Astrocyte (in vitro differentiated cells and primary cell): ENCODE measurements at regions not wholly inside any gene's neighbourhood (a gene's known extent, or its start where the extent isn't known, plus 50 kb on each side); places are given as distances from the start of the nearest gene placed in this dataset.

Experiments used
- DNase-seq: peaks from one replicate; pipeline ENCODE4 v3.0.0-alpha.2; 2010; ENCODE audit warnings: low read depth
- FAIRE-seq: peaks from 2 replicates; lab custom pipeline; 2011; peaks lifted over from hg19 to GRCh38; lab: Jason Lieb, UNC
- H2AFZ ChIP-seq: 2 replicates; pipeline ENCODE4 v1.6.0; 2012; ENCODE audit warnings: low read depth, low read length, inconsistent platforms
- H3K27ac ChIP-seq: 2 replicates; pipeline ENCODE4 v1.5.1; 2011; ENCODE audit warnings: low read depth, low read length, inconsistent platforms
- H3K27me3 ChIP-seq: 2 replicates; pipeline ENCODE4 v1.6.0; 2011; ENCODE audit warnings: low read length, inconsistent platforms; ENCODE audit not compliant: insufficient read depth
- H3K36me3 ChIP-seq: 2 replicates; pipeline ENCODE4 v1.5.1; 2011; ENCODE audit warnings: low read length, inconsistent platforms; ENCODE audit not compliant: insufficient read depth
- H3K4me1 ChIP-seq: 2 replicates; pipeline ENCODE4 v1.5.1; 2011; ENCODE audit warnings: low read length, inconsistent platforms; ENCODE audit not compliant: insufficient read depth
- H3K4me2 ChIP-seq: 2 replicates; pipeline ENCODE4 v1.6.0; 2012; ENCODE audit warnings: low read length, inconsistent platforms
- H3K4me3 ChIP-seq: 2 replicates; pipeline ENCODE4 v1.5.1; 2011; ENCODE audit warnings: low read depth, mild to moderate bottlenecking, low read length, inconsistent platforms; ENCODE audit not compliant: insufficient read depth
- H3K79me2 ChIP-seq: 2 replicates; pipeline ENCODE4 v1.6.0; 2012; ENCODE audit warnings: mild to moderate bottlenecking, low read length, inconsistent platforms; ENCODE audit not compliant: insufficient read depth
- H3K9ac ChIP-seq: 2 replicates; pipeline ENCODE4 v1.6.0; 2012; ENCODE audit warnings: mild to moderate bottlenecking, low read length, inconsistent platforms
- H3K9me3 ChIP-seq: 2 replicates; pipeline ENCODE4 v1.5.1; 2012; ENCODE audit warnings: low read depth, mild to moderate bottlenecking, low read length, inconsistent platforms; ENCODE audit not compliant: insufficient read depth
- H4K20me1 ChIP-seq: 2 replicates; pipeline ENCODE4 v1.6.0; 2012; ENCODE audit warnings: low read length, inconsistent platforms; ENCODE audit not compliant: insufficient read depth
- H3K27ac Mint-ChIP-seq: one replicate; pipeline ENCODE4 v1.8.0; 2021; ENCODE audit warnings: mild to moderate bottlenecking, mixed read lengths; ENCODE audit not compliant: unreplicated experiment
- H3K27me3 Mint-ChIP-seq: one replicate; pipeline ENCODE4 v1.8.0; 2021; ENCODE audit warnings: low read depth, mixed read lengths; ENCODE audit not compliant: unreplicated experiment
- H3K36me3 Mint-ChIP-seq: one replicate; pipeline ENCODE4 v1.8.0; 2021; ENCODE audit warnings: low read depth, mixed read lengths; ENCODE audit not compliant: unreplicated experiment
- H3K4me1 Mint-ChIP-seq: one replicate; pipeline ENCODE4 v1.8.0; 2021; ENCODE audit warnings: low read depth, mixed read lengths; ENCODE audit not compliant: unreplicated experiment
- H3K4me3 Mint-ChIP-seq: one replicate; pipeline ENCODE4 v1.8.0; 2021; ENCODE audit warnings: mild to moderate bottlenecking, moderate library complexity, mixed read lengths; ENCODE audit not compliant: unreplicated experiment
- H3K9me3 Mint-ChIP-seq: one replicate; pipeline ENCODE4 v1.8.0; 2021; ENCODE audit warnings: mild to moderate bottlenecking, mixed read lengths; ENCODE audit not compliant: unreplicated experiment
- CTCF ChIP-seq: IDR thresholded peaks from 2 replicates; pipeline ENCODE4 v1.5.1; 2011; ENCODE audit warnings: low read depth, mild to moderate bottlenecking, inconsistent platforms, low read length, moderate library complexity; ENCODE audit not compliant: insufficient read depth
- EZH2 ChIP-seq: IDR thresholded peaks from 2 replicates; pipeline ENCODE4 v1.6.1; 2012; ENCODE audit warnings: mild to moderate bottlenecking, low read length, inconsistent platforms; ENCODE audit not compliant: insufficient read depth

GRCh38 chr19:30815889-30816580, 443.9 kb downstream of the ZNF536 start:
- no peaks in the 10 kb centered on the region for H3K36me3 ChIP-seq
- H3K27me3 Mint-ChIP-seq = peaks cover 38% of the 10 kb centered on the region
- no peaks in the 10 kb centered on the region for H4K20me1 ChIP-seq
- H3K4me1 ChIP-seq = no peaks in the 10 kb centered on the region
- H3K27ac ChIP-seq = no peak overlapping the region
- no peaks in the 10 kb centered on the region for H3K79me2 ChIP-seq
- TF ChIP-seq EZH2 (no peak), CTCF (no peak)
- DNase-seq = no peak
- no peaks in the 10 kb centered on the region for H3K9me3 ChIP-seq
- H3K27me3 ChIP-seq = no peaks in the 10 kb centered on the region
- no peaks in the 10 kb centered on the region for H3K4me1 Mint-ChIP-seq
- peaks cover 2% of the 10 kb centered on the region for H3K9me3 Mint-ChIP-seq
- FAIRE-seq = no peak
- H3K4me2 ChIP-seq = no peak overlapping the region
- no peaks in the 10 kb centered on the region for H3K36me3 Mint-ChIP-seq
- H3K4me3 ChIP-seq = no peak overlapping the region
- H3K9ac ChIP-seq = no peak overlapping the region
- no peak overlapping the region for H3K27ac Mint-ChIP-seq
- no peak overlapping the region for H3K4me3 Mint-ChIP-seq
- no peak overlapping the region for H2AFZ ChIP-seq

- no peak overlapping the region for H3K27ac ChIP-seq
- H3K4me3 ChIP-seq = no peak overlapping the region
- peaks cover 18% of the 10 kb centered on the region for H3K9me3 Mint-ChIP-seq
- no peak for FAIRE-seq
- no peak overlapping the region for H3K9ac ChIP-seq
- no peaks in the 10 kb centered on the region for H3K27me3 ChIP-seq
- H3K36me3 Mint-ChIP-seq = no peaks in the 10 kb centered on the region
- H3K4me1 Mint-ChIP-seq = peaks cover 5% of the 10 kb centered on the region
- H3K4me1 ChIP-seq = no peaks in the 10 kb centered on the region
- no peak for DNase-seq
- H3K79me2 ChIP-seq = no peaks in the 10 kb centered on the region
- no peaks in the 10 kb centered on the region for H3K36me3 ChIP-seq
- H3K9me3 ChIP-seq = peaks cover 2% of the 10 kb centered on the region
- TF ChIP-seq EZH2 = no peak
- no peak for TF ChIP-seq CTCF
- no peak overlapping the region for H2AFZ ChIP-seq
- peaks cover 36% of the 10 kb centered on the region for H3K27me3 Mint-ChIP-seq
- no peak overlapping the region for H3K4me2 ChIP-seq
- no peak overlapping the region for H3K27ac Mint-ChIP-seq
- H3K4me3 Mint-ChIP-seq = no peak overlapping the region
- no peaks in the 10 kb centered on the region for H4K20me1 ChIP-seq
Observed at GRCh38 chr19:30812099-30812678, 440.0 kb downstream of the ZNF536 start.
